Erythroblast (primary cell): ENCODE measurements at regions not wholly inside any gene's neighbourhood (a gene's known extent, or its start where the extent isn't known, plus 50 kb on each side); places are given as distances from the start of the nearest gene placed in this dataset.
"Not testable (repeated sequence)": the region's sequence is repeated elsewhere in the genome, so short reads cannot be mapped to it uniquely, and the experiment has no call there.

Experiments
- GATA1 ChIP-seq: IDR thresholded peaks from 2 replicates; pipeline ENCODE4 v1.6.1; 2011; ENCODE audit warnings: low read depth, mild to moderate bottlenecking, control low read depth, low read length, moderate library complexity
- POLR2A ChIP-seq: IDR thresholded peaks from 2 replicates; pipeline ENCODE4 v1.6.1; 2011; ENCODE audit warnings: mild to moderate bottlenecking, low read length

- TF ChIP-seq POLR2A, GATA1: not testable (repeated sequence)
Observed at GRCh38 chr17:45568275-45568674, 77.8 kb upstream of the PLEKHM1 start.
